Fibroblast of villous mesenchyme (primary cell): ENCODE measurements at regions not wholly inside any gene's neighbourhood (a gene's known extent, or its start where the extent isn't known, plus 50 kb on each side); places are given as distances from the start of the nearest gene placed in this dataset. TPM values are rescaled to one million over a fixed set of nuclear protein-coding genes. Genes with fewer than 3 reads are reported as not detected.
"Not testable (repeated sequence)": the region's sequence is repeated elsewhere in the genome, so short reads cannot be mapped to it uniquely, and the experiment has no call there.

Experiments used
- DNase-seq: peaks from one replicate; pipeline ENCODE4 v3.0.0-alpha.2; 2010; ENCODE audit warnings: low read depth
- H3K4me3 ChIP-seq: 2 replicates; pipeline ENCODE4 v1.5.1; 2011; ENCODE audit warnings: low read depth, mild to moderate bottlenecking, low read length
- small RNA-seq: library from RNA; depleted of rRNA; stranded (forward); fragments of <200 nt; gene quantifications from one replicate; pipeline ENCODE3, GENCODE V24; 2012
- TF ChIP-seq, protein P1 (sequence below): IDR thresholded peaks from 2 replicates; pipeline ENCODE4 v1.5.1; 2012; ENCODE audit warnings: low read depth, mild to moderate bottlenecking, low read length; ENCODE audit not compliant: insufficient read depth

- TF ChIP-seq, protein P1, sequence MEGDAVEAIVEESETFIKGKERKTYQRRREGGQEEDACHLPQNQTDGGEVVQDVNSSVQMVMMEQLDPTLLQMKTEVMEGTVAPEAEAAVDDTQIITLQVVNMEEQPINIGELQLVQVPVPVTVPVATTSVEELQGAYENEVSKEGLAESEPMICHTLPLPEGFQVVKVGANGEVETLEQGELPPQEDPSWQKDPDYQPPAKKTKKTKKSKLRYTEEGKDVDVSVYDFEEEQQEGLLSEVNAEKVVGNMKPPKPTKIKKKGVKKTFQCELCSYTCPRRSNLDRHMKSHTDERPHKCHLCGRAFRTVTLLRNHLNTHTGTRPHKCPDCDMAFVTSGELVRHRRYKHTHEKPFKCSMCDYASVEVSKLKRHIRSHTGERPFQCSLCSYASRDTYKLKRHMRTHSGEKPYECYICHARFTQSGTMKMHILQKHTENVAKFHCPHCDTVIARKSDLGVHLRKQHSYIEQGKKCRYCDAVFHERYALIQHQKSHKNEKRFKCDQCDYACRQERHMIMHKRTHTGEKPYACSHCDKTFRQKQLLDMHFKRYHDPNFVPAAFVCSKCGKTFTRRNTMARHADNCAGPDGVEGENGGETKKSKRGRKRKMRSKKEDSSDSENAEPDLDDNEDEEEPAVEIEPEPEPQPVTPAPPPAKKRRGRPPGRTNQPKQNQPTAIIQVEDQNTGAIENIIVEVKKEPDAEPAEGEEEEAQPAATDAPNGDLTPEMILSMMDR: no peak
- H3K4me3 ChIP-seq: no peak overlapping the region
- DNase-seq: no peak
Observed at GRCh38 chr13:23119131-23119530, 61.6 kb upstream of the SGCG start.

GRCh38 chr13:23127540-23127939, 53.2 kb upstream of the SGCG start:
- DNase-seq, H3K4me3 ChIP-seq: not testable (repeated sequence)

DNA sequence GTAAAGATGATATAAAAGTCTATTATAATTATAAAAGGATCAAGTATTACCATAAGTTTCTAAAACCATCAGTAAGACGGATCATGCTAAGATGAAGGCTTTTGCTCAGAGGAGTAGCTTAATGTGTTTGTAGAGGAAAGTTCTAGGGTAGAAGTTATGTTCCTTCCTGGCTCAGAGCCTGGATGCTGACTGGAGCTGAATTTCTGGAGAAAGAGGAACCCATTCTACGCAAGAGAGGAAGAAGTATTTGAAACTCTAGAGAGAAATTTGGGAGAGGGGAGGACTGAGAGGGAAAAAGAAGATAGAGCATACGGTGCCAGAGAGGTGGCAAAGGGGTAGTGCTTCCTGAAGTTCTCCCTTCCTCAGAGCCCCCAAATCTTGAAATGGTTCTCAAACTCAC, 51.4 kb upstream of the SGCG start:
- DNase-seq: no peak
- TF ChIP-seq, protein P1: no peak
- H3K4me3 ChIP-seq: no peak overlapping the region

Small RNAs in the stretch of these regions (small RNA-seq; reads per million reads assigned to genes)
- not detected for gene MTND3P1
- not detected for gene RF00049
